Neutrophil (primary cell): ENCODE measurements at regions not wholly inside any gene's neighbourhood (a gene's known extent, or its start where the extent isn't known, plus 50 kb on each side); places are given as distances from the start of the nearest gene placed in this dataset.

Source experiments
- H3K27ac ChIP-seq: fragments of 200-600 bp; sonication (generic); 2 replicates; pipeline ENCODE4 v1.5.1; 2016; ENCODE audit warnings: mild to moderate bottlenecking, moderate library complexity
- H3K27me3 ChIP-seq: fragments of 200-600 bp; sonication (generic); 2 replicates; pipeline ENCODE4 v1.6.0; 2016; ENCODE audit warnings: mild to moderate bottlenecking
- H3K36me3 ChIP-seq: fragments of 200-600 bp; sonication (generic); 2 replicates; pipeline ENCODE4 v1.5.1; 2017
- H3K4me1 ChIP-seq, 2 experiments: fragments of 200-600 bp in 1 of 2; sonication (generic) in 1 of 2; 1 replicate in 1 of 2; 2 replicates in 1 of 2; pipeline versions ENCODE4 v1.5.1 to v1.6.1; 2013 to 2016; ENCODE audit warnings: low read depth in 1 of 2, low read length in 1 of 2, mild to moderate bottlenecking in 1 of 2, moderate library complexity in 1 of 2; ENCODE audit not compliant: control insufficient read depth in 1 of 2, insufficient read depth in 1 of 2
- H3K4me3 ChIP-seq, 2 experiments: fragments of 200-600 bp in 1 of 2; sonication (generic) in 1 of 2; 1 replicate in 1 of 2; 2 replicates in 1 of 2; pipeline ENCODE4 v1.5.1; 2013 to 2016; ENCODE audit warnings: low read depth in 1 of 2, low read length in 1 of 2, mild to moderate bottlenecking in 1 of 2, moderate library complexity in 1 of 2
- H3K9me3 ChIP-seq: fragments of 200-600 bp; sonication (generic); 2 replicates; pipeline ENCODE4 v1.5.1; 2016
- TF ChIP-seq, protein P1 (sequence below): fragments of 200-600 bp; sonication (generic); IDR thresholded peaks from 2 replicates; pipeline ENCODE4 v1.5.1; 2016; ENCODE audit warnings: antibody characterized with exemption

DNA sequence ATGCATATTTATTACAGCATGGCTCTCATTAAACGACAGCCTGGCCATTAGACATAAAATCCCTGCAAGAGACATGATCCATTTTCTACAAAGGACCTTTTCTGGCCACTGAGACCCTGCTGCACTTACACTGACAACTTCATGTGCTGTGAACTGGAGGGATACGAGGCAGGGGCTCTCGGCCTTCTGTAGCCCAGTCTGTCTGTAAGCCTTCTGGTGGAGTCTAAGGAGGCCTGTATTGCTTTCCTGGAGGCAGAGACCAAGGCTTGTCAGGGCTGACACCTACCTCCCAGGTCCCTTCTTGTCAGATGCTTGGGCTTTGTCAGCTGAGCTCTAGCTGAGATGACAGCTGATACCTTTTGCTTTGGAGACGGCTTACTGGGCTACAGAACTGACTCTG, 776.9 kb upstream of the ARPP21 start:
- no peaks in the 10 kb centered on the region for H3K4me1 ChIP-seq
- no peak overlapping the region for H3K4me3 ChIP-seq
- no peaks in the 10 kb centered on the region for H3K36me3 ChIP-seq
- H3K9me3 ChIP-seq = no peaks in the 10 kb centered on the region
- no peak overlapping the region for H3K27ac ChIP-seq
- H3K27me3 ChIP-seq = no peaks in the 10 kb centered on the region
- TF ChIP-seq, protein P1, sequence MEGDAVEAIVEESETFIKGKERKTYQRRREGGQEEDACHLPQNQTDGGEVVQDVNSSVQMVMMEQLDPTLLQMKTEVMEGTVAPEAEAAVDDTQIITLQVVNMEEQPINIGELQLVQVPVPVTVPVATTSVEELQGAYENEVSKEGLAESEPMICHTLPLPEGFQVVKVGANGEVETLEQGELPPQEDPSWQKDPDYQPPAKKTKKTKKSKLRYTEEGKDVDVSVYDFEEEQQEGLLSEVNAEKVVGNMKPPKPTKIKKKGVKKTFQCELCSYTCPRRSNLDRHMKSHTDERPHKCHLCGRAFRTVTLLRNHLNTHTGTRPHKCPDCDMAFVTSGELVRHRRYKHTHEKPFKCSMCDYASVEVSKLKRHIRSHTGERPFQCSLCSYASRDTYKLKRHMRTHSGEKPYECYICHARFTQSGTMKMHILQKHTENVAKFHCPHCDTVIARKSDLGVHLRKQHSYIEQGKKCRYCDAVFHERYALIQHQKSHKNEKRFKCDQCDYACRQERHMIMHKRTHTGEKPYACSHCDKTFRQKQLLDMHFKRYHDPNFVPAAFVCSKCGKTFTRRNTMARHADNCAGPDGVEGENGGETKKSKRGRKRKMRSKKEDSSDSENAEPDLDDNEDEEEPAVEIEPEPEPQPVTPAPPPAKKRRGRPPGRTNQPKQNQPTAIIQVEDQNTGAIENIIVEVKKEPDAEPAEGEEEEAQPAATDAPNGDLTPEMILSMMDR = no peak

DNA sequence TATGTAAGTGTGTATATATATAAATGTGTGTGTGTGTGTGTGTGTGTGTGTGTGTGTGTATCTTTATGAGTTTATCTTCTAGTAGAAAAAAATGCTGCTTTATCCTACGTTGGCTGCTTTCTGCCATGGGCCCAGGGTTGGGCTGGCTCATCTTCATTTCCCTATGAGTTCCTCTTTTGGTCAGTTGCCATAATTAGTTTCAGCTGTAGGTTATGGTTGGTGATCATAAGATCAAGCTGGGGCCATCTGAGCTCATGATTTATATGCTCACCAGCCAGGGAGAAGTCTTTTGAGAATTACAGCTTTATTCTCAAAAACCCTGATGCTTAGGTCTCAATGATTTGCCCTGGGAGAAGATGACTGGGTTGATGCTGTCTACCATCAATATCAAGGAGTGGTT, 775.8 kb upstream of the ARPP21 start:
- Histone ChIP-seq H3K9me3 (no peaks in the 10 kb centered on the region), H3K4me1 (no peaks in the 10 kb centered on the region), H3K27me3 (no peaks in the 10 kb centered on the region), H3K4me3 (no peak overlapping the region), H3K27ac (no peak overlapping the region), H3K36me3 (no peaks in the 10 kb centered on the region)
- TF ChIP-seq, protein P1 = no peak

DNA sequence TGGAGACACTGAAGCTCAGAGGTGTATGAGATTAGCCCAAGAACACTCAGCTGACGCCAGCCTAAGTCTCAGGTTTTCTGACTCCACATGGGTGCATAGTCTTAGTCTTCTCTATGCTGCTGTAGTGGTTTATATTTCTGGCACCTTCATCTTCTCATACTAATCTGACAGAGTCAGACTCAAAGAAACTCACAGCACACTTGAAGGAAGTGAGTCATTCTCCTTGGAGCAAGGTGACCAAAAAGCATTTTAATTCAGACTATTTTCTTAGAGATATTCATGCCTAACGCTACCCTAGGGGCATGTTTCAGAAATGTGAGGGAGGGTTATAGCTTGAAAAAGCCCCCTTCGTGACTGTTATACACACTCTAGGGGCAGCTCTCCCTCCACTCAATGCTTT, 775.3 kb upstream of the ARPP21 start:
- H3K9me3 ChIP-seq = no peaks in the 10 kb centered on the region
- no peaks in the 10 kb centered on the region for H3K36me3 ChIP-seq
- no peak overlapping the region for H3K4me3 ChIP-seq
- TF ChIP-seq, protein P1 = no peak
- no peak overlapping the region for H3K27ac ChIP-seq
- no peaks in the 10 kb centered on the region for H3K27me3 ChIP-seq
- no peaks in the 10 kb centered on the region for H3K4me1 ChIP-seq

DNA sequence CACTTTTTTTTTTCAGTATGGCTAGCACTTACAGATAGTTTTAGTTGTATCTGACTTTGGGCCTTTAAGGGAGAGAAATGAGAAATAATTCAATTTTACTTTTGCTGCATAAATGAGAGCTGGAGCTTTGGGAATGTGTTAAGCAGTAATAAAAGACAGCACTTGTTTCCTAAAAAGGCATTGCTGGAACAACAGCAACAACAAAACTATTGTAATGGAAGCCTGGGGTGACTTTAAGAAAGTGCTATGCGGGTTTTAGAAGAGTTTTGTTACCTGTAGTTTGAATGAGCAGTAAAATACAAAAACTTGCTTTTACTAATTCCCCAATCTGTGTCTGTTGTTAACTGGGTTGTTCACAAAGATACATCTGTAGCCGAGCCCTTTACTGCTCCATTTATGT, 774.0 kb upstream of the ARPP21 start:
- Histone ChIP-seq H3K27me3 (no peaks in the 10 kb centered on the region), H3K4me1 (no peaks in the 10 kb centered on the region), H3K4me3 (no peak overlapping the region), H3K9me3 (no peaks in the 10 kb centered on the region), H3K27ac (no peak overlapping the region), H3K36me3 (no peaks in the 10 kb centered on the region)
- TF ChIP-seq, protein P1 = no peak

DNA sequence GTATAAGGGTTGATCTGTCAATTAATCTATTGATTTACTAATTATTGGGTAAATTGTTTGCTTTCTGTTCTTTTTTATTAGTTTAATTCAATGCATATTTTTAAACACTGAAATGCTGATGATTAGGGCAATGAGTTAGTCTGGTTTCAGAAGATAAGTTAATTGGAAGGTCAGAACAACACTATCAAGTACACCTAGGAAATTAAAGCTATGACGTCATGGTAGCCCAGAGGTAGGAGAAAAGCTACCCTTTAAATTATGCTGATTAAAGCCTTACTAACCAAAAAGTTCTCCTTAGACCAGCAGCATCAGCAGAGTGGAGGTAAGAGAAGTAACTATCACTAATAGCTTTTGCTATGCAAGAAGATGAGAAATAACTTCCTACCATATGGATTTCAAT, 770.4 kb upstream of the ARPP21 start:
- H3K27me3 ChIP-seq = no peaks in the 10 kb centered on the region
- H3K9me3 ChIP-seq = no peaks in the 10 kb centered on the region
- H3K4me1 ChIP-seq = no peaks in the 10 kb centered on the region
- TF ChIP-seq, protein P1 = no peak
- H3K36me3 ChIP-seq = no peaks in the 10 kb centered on the region
- no peak overlapping the region for H3K4me3 ChIP-seq
- no peak overlapping the region for H3K27ac ChIP-seq

DNA sequence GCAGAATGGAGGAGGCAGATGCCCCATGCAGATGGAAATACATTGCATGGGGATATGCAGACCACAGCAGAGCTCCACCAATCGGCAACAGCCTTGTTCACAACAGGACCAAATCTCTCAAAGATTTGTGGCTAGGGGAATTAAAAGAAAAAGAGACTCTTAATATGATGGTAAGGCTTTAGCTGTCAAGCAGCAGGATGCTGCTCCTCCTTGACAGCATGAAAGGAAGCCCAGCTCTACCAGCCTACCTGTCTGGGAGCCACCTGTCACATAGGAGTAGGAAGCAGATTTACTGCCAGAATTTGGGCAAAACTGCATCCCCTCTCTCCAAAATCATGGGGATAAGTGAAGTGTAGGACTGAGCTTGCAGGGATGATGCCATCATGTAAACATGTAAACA, 769.6 kb upstream of the ARPP21 start:
- Histone ChIP-seq H3K4me1 (no peaks in the 10 kb centered on the region), H3K27me3 (no peaks in the 10 kb centered on the region), H3K27ac (no peak overlapping the region), H3K4me3 (no peak overlapping the region), H3K36me3 (no peaks in the 10 kb centered on the region), H3K9me3 (no peaks in the 10 kb centered on the region)
- TF ChIP-seq, protein P1 = no peak
